Kasumi-1 (cell line): ENCODE measurements at regions not wholly inside any gene's neighbourhood (a gene's known extent, or its start where the extent isn't known, plus 50 kb on each side); places are given as distances from the start of the nearest gene placed in this dataset.

Experiments
- DNase-seq, 2 experiments: peaks; one replicate each; lab custom pipeline; 2025; lab: John Stamatoyannopoulos, UW

- DNase-seq, result no peak
Observed at GRCh38 chr7:42858570-42858969, 53.3 kb downstream of the C7orf25 start.

GRCh38 chr7:42856605-42856987 lies 55.3 kb downstream of the C7orf25 start:
- no peak for DNase-seq

GRCh38 chr7:42854571-42855118 lies 57.2 kb downstream of the C7orf25 start:
- DNase-seq, result no peak

GRCh38 chr7:42852531-42852930 lies 59.3 kb downstream of the C7orf25 start:
- DNase-seq, result no peak

- peak; percentile 36 to 57 for DNase-seq
Observed at GRCh38 chr7:42843205-42843800, 68.6 kb downstream of the C7orf25 start.

GRCh38 chr7:42834676-42835075 lies 77.2 kb downstream of the C7orf25 start:
- no peak for DNase-seq

- no peak for DNase-seq
Observed at GRCh38 chr7:42833411-42833810, 78.5 kb downstream of the C7orf25 start.

GRCh38 chr7:42832667-42833066 lies 79.2 kb downstream of the C7orf25 start:
- DNase-seq, result no peak

GRCh38 chr7:42831718-42832522 lies 80.0 kb downstream of the C7orf25 start:
- peak; percentile 49 to 66 for DNase-seq

GRCh38 chr7:42831006-42831717 lies 80.7 kb downstream of the C7orf25 start:
- no peak for DNase-seq

- no peak for DNase-seq
Observed at GRCh38 chr7:42812779-42813178, 99.1 kb downstream of the C7orf25 start.

- no peak for DNase-seq
Observed at GRCh38 chr7:42805601-42806000, 106.3 kb downstream of the C7orf25 start.

- no peak for DNase-seq
Observed at GRCh38 chr7:42794673-42795072, 117.2 kb downstream of the C7orf25 start.

- no peak for DNase-seq
Observed at GRCh38 chr7:42792841-42793240, 119.0 kb downstream of the C7orf25 start.

- no peak for DNase-seq
Observed at GRCh38 chr7:42790196-42790595, 121.7 kb downstream of the C7orf25 start.

GRCh38 chr7:42774436-42774835 lies 137.4 kb downstream of the C7orf25 start:
- DNase-seq, result no peak

- no peak for DNase-seq
Observed at GRCh38 chr7:42770114-42770513, 141.8 kb downstream of the C7orf25 start.

GRCh38 chr7:42768045-42768444 lies 143.8 kb downstream of the C7orf25 start:
- DNase-seq, result no peak

GRCh38 chr7:42766782-42767423 lies 145.0 kb downstream of the C7orf25 start:
- no peak for DNase-seq

GRCh38 chr7:42765931-42766330 lies 145.9 kb downstream of the C7orf25 start:
- no peak for DNase-seq

- DNase-seq, result no peak
Observed at GRCh38 chr7:42763137-42763551, 148.7 kb downstream of the C7orf25 start.

- DNase-seq, result no peak
Observed at GRCh38 chr7:42761486-42761885, 150.4 kb downstream of the C7orf25 start.
